ENCODE measurements at regions not wholly inside any gene's neighbourhood (a gene's known extent, or its start where the extent isn't known, plus 50 kb on each side); places are given as distances from the start of the nearest gene placed in this dataset.

GRCh38 chr7:70972693-70973092 is 159.3 kb upstream of the GALNT17 start:
- TF ChIP-seq CTCF (IDR thresholded peaks at IDR 0.05; ENCODE audit: low read depth, low read length, missing control alignments), result no peak
- DNase-seq (ENCODE audit: low read depth), result no peak
- no peak overlapping the region for H3K4me3 ChIP-seq (ENCODE audit: low read depth, low read length)

GRCh38 chr7:70975754-70976153 is 156.2 kb upstream of the GALNT17 start:
- DNase-seq (ENCODE audit: low read depth), result no peak
- TF ChIP-seq CTCF (IDR thresholded peaks at IDR 0.05; ENCODE audit: low read depth, low read length, missing control alignments), result no peak
- H3K4me3 ChIP-seq (ENCODE audit: low read depth, low read length), result no peak overlapping the region

GRCh38 chr7:70986297-70986696 is 145.6 kb upstream of the GALNT17 start:
- TF ChIP-seq CTCF (IDR thresholded peaks at IDR 0.05; ENCODE audit: low read depth, low read length, missing control alignments), result no peak
- no peak overlapping the region for H3K4me3 ChIP-seq (ENCODE audit: low read depth, low read length)
- no peak for DNase-seq (ENCODE audit: low read depth)

- no peak for TF ChIP-seq CTCF (IDR thresholded peaks at IDR 0.05; ENCODE audit: low read depth, low read length, missing control alignments)
- DNase-seq (ENCODE audit: low read depth), result no peak
- no peak overlapping the region for H3K4me3 ChIP-seq (ENCODE audit: low read depth, low read length)
These were observed 137.8 kb upstream of the GALNT17 start for GRCh38 chr7:70994176-70994575.

- DNase-seq (ENCODE audit: low read depth), result no peak
- TF ChIP-seq CTCF (IDR thresholded peaks at IDR 0.05; ENCODE audit: low read depth, low read length, missing control alignments), result no peak
- H3K4me3 ChIP-seq (ENCODE audit: low read depth, low read length), result no peak overlapping the region
These were observed 134.7 kb upstream of the GALNT17 start for GRCh38 chr7:70997261-70997660.

GRCh38 chr7:71005109-71005508 is 126.8 kb upstream of the GALNT17 start:
- no peak for TF ChIP-seq CTCF (IDR thresholded peaks at IDR 0.05; ENCODE audit: low read depth, low read length, missing control alignments)
- no peak for DNase-seq (ENCODE audit: low read depth)
- H3K4me3 ChIP-seq (ENCODE audit: low read depth, low read length), result no peak overlapping the region

- no peak overlapping the region for H3K4me3 ChIP-seq (ENCODE audit: low read depth, low read length)
- no peak for DNase-seq (ENCODE audit: low read depth)
- no peak for TF ChIP-seq CTCF (IDR thresholded peaks at IDR 0.05; ENCODE audit: low read depth, low read length, missing control alignments)
These were observed 122.3 kb upstream of the GALNT17 start for GRCh38 chr7:71009636-71010035.

All from GM12864 (cell line).